Heart left ventricle (tissue), 13 donors: ENCODE measurements at regions not wholly inside any gene's neighbourhood (a gene's known extent, or its start where the extent isn't known, plus 50 kb on each side); places are given as distances from the start of the nearest gene placed in this dataset.

Source experiments
- CTCF ChIP-seq, 12 donors: fragments of 200-600 bp; sonication (generic) in 4 of 12; IDR thresholded peaks; one replicate each; pipeline versions ENCODE4 v1.5.0 to v1.8.0; 2018 to 2022; ENCODE audit warnings: antibody characterized with exemption in 12 of 12, mild to moderate bottlenecking in 5 of 12
- POLR2A ChIP-seq, 2 donors: fragments of 450-650 bp; IDR thresholded peaks; one replicate each; pipeline ENCODE4 v1.6.1; 2017; ENCODE audit warnings: antibody characterized with exemption in 2 of 2, mild to moderate bottlenecking in 2 of 2, moderate library complexity in 2 of 2
- donor health status: ischemic (EF 13 %, LVEDD 7.1; RV severe dilation, severe dysfunction).
- donor health status: DM: no; HTN: yes; CAD: no.
- donor health status: DM: no; HTN: no; CAD: no.
- donor health status: ischemic (EF 25% LVEDD 6.9; RV normal size, moderate dysfunction).
- donor health status: ischemic (EF 25% LVEDD 5.7; RV mildly dilated, moderate dysfunction).
- donor health status: ischemic (EF 35%, LVEDD 5.7; RV mildly dilated, moderate dysfunction).
- donor health status: nonischemic (EF 11% LVEDD 7.7; RV severe dilation, severe dysfunction).
- donor health status: DM: yes; HTN: yes; CAD: no.
- donor health status: PGD.
- donor health status: ischemic (EF 29% LVEDD 5.4; RV normal size, mild dysfunction).
- donor health status: nonischemic (EF 23%, LVEDD 6.1; RV moderate dilation, normal function).

DNA sequence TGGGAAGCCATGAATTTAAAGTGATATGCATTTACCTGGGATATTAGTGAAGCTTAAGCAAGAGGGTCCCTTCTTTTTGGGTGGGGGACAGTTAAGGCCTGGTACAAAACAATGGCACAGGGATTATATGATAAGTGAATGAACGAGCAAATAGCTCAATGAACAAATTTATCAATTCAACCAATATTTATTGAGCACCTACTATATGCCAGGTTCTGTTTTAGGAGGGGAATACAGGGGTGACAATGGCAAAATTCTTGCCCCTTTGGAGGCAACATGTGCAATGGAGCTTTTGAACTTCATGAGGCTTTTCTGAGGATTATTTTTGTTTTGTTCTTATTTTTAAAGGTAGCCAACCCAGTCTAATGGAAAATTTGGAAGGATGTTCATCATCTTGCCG, 68.2 kb downstream of the FOXD2 start:
- TF ChIP-seq CTCF (IDR thresholded peaks at IDR 0.05) (no peak), POLR2A (IDR thresholded peaks at IDR 0.05) (no peak)
